Hepatocyte (in vitro differentiated cells): ENCODE measurements at regions not wholly inside any gene's neighbourhood (a gene's known extent, or its start where the extent isn't known, plus 50 kb on each side); places are given as distances from the start of the nearest gene placed in this dataset.

Source experiments
- EZH2 ChIP-seq: fragments of 200-600 bp; sonication (generic); IDR thresholded peaks from 2 replicates; pipeline ENCODE4 v1.6.1; 2016; ENCODE audit warnings: antibody characterized with exemption, mild to moderate bottlenecking, borderline replicate concordance
- EZH2phosphoT487 ChIP-seq: fragments of 200-600 bp; sonication (generic); IDR thresholded peaks from one replicate; pipeline ENCODE4 v1.6.1; 2018; ENCODE audit warnings: antibody characterized with exemption, mild to moderate bottlenecking, low read depth, moderate library complexity; ENCODE audit not compliant: unreplicated experiment, severe bottlenecking
- TF ChIP-seq, protein P1 (sequence below): fragments of 200-600 bp; sonication (generic); IDR thresholded peaks from 2 replicates; pipeline ENCODE4 v1.5.1; 2016; ENCODE audit warnings: antibody characterized with exemption, mild to moderate bottlenecking; ENCODE audit not compliant: poor library complexity

DNA sequence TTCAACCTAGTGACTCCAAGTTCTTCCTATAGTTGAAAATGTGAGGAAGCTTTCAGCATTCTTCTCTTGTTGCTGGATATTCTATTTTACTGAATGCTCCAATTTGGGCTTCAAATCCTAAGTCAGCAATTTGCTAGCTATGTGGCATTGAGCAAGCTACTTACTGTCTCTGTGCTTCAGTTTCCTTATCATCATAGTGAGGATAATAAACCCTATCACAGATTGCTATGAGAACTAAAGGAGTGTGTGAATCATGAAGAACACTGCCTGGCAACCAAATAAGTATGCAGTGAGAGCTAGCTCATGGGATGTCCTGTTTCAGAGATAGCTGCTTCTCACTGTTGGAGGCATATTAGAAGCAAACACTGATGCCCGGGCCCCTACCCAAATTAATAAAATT lies 163.8 kb upstream of the CDIN1 start:
- TF ChIP-seq, protein P1, sequence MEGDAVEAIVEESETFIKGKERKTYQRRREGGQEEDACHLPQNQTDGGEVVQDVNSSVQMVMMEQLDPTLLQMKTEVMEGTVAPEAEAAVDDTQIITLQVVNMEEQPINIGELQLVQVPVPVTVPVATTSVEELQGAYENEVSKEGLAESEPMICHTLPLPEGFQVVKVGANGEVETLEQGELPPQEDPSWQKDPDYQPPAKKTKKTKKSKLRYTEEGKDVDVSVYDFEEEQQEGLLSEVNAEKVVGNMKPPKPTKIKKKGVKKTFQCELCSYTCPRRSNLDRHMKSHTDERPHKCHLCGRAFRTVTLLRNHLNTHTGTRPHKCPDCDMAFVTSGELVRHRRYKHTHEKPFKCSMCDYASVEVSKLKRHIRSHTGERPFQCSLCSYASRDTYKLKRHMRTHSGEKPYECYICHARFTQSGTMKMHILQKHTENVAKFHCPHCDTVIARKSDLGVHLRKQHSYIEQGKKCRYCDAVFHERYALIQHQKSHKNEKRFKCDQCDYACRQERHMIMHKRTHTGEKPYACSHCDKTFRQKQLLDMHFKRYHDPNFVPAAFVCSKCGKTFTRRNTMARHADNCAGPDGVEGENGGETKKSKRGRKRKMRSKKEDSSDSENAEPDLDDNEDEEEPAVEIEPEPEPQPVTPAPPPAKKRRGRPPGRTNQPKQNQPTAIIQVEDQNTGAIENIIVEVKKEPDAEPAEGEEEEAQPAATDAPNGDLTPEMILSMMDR, result no peak
- TF ChIP-seq EZH2 (no peak), EZH2phosphoT487 (no peak)
